ENCODE measurements at regions not wholly inside any gene's neighbourhood (a gene's known extent, or its start where the extent isn't known, plus 50 kb on each side); places are given as distances from the start of the nearest gene placed in this dataset.

- Histone ChIP-seq H3K79me1 (ENCODE audit: low read depth in 1 of 2, low read length in 2 of 2) (no peaks in the 10 kb centered on the region), H2AK9ac (replicated peaks; ENCODE audit: low read depth, low read length, poor library complexity) (no peak overlapping the region), H2BK120ac (ENCODE audit: low read depth, low read length) (no peak overlapping the region), H2BK15ac (ENCODE audit: low read depth, low read length) (no peak overlapping the region), H4K91ac (ENCODE audit: insufficient read depth, low read depth, low read length) (no peak overlapping the region), H3K4me1 (ENCODE audit: control insufficient read depth, insufficient read depth, low read length) (no peaks in the 10 kb centered on the region), H3K23ac (ENCODE audit: low read depth, low read length) (no peak overlapping the region), H4K20me1 (ENCODE audit: insufficient read depth, low read length) (no peaks in the 10 kb centered on the region), H3K27ac (ENCODE audit: insufficient read depth, low read length) (no peak overlapping the region), H3K9me3 (ENCODE audit: control insufficient read depth, insufficient read depth, low read length) (no peaks in the 10 kb centered on the region), H3K4me2 (ENCODE audit: low read depth, low read length) (no peak overlapping the region), H4K5ac (ENCODE audit: low read depth, low read length) (no peak overlapping the region), H3K9me1 (ENCODE audit: insufficient read depth, low read length) (no peaks in the 10 kb centered on the region), H2BK20ac (ENCODE audit: low read depth, low read length) (no peak overlapping the region), H3K36me3 (ENCODE audit: control insufficient read depth, insufficient read depth, low read length) (no peaks in the 10 kb centered on the region), H3K4me3 (ENCODE audit: insufficient read depth, low read depth, low read length) (no peak overlapping the region), H3K4ac (ENCODE audit: low read depth, low read length) (no peak overlapping the region), H4K8ac (ENCODE audit: low read depth in 2 of 2, low read length in 2 of 2) (no peak overlapping the region), H3K27me3 (ENCODE audit: control insufficient read depth, insufficient read depth, low read length) (no peaks in the 10 kb centered on the region), H3K14ac (replicated peaks; ENCODE audit: low read depth, low read length) (no peak overlapping the region), H3K9ac (ENCODE audit: low read depth, low read length) (no peak overlapping the region), H2BK5ac (ENCODE audit: low read depth, low read length, poor library complexity, severe bottlenecking) (no peak overlapping the region), H3K56ac (ENCODE audit: extremely low read depth, insufficient read depth, low read length) (no peak overlapping the region), H2AK5ac (ENCODE audit: low read depth, low read length) (no peak overlapping the region), H2AFZ (replicated peaks; ENCODE audit: low read length, poor library complexity) (no peak overlapping the region), H3K18ac (ENCODE audit: low read depth, low read length) (no peak overlapping the region)
- BruUV-seq (replicated peaks), result no TSS peak
- TF ChIP-seq MAFK (IDR thresholded peaks at IDR 0.05; ENCODE audit: low read depth, low read length) (no peak), BHLHE40 (IDR thresholded peaks at IDR 0.05; ENCODE audit: low read depth, low read length) (no peak)
- no peak for DNase-seq
- no CpG with 5 or more reads among the region's 3 CpGs for WGBS, 2 experiments (ENCODE audit: extremely low coverage in 2 of 2, insufficient read length in 1 of 2)
- in situ Hi-C loops (cut with MboI; ENCODE audit: low sequenced_read_pairs), result no loop called here
- ChIA-PET POLR2A (ENCODE audit: unreplicated experiment) (no interaction called here), CTCF (no interaction called here)
- intact Hi-C loops (cut with micrococcal nuclease), result no loop called here
- dilution Hi-C loops (cut with HindIII; ENCODE audit: low sequenced_read_pairs, unreplicated experiment), result no loop called here
- ATAC-seq (ENCODE audit: low read depth), result no peak
Measured at GRCh38 chr16:51752438-51752995, 601.4 kb upstream of the SALL1 start.

Measured in IMR-90 (cell line).